PC-3 (cell line): ENCODE measurements at regions not wholly inside any gene's neighbourhood (a gene's known extent, or its start where the extent isn't known, plus 50 kb on each side); places are given as distances from the start of the nearest gene placed in this dataset.

Source experiments
- EZH2 ChIP-seq: fragments of 300-600 bp; sonication (generic); IDR thresholded peaks from one replicate; pipeline ENCODE4 v1.6.1; 2017; ENCODE audit warnings: antibody characterized with exemption, mild to moderate bottlenecking, low read length; ENCODE audit not compliant: unreplicated experiment
- EZH2phosphoT487 ChIP-seq: fragments of 300-600 bp; sonication (generic); IDR thresholded peaks from 2 replicates; pipeline ENCODE4 v1.6.1; 2018; ENCODE audit warnings: mild to moderate bottlenecking, antibody characterized with exemption, low read length, borderline replicate concordance
- TF ChIP-seq, protein P1 (sequence below): fragments of 300-600 bp; sonication (generic); conservative IDR thresholded peaks from 2 replicates; pipeline ENCODE4 v1.5.1; 2017; ENCODE audit warnings: antibody characterized with exemption, low read depth, mild to moderate bottlenecking, low read length

DNA sequence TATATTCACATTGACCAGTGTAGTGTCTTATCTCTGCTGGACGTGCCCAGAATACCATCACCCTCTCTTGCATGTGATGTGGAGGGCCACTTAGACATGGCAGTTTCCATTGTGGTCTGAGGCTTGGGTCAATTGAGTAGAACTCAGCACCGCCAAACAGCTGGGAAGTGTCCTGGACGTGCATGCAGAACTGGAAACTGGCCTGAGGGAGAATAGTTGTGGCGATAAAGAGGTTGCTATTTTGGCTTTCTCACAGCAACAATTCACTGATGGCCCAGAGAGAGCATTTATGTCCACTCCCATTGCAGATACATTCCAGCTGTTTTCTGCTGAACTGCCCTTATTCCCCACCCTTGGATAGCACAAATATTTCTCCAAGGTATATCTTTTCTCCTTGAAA, 210.1 kb upstream of the DAAM1 start:
- TF ChIP-seq, protein P1, sequence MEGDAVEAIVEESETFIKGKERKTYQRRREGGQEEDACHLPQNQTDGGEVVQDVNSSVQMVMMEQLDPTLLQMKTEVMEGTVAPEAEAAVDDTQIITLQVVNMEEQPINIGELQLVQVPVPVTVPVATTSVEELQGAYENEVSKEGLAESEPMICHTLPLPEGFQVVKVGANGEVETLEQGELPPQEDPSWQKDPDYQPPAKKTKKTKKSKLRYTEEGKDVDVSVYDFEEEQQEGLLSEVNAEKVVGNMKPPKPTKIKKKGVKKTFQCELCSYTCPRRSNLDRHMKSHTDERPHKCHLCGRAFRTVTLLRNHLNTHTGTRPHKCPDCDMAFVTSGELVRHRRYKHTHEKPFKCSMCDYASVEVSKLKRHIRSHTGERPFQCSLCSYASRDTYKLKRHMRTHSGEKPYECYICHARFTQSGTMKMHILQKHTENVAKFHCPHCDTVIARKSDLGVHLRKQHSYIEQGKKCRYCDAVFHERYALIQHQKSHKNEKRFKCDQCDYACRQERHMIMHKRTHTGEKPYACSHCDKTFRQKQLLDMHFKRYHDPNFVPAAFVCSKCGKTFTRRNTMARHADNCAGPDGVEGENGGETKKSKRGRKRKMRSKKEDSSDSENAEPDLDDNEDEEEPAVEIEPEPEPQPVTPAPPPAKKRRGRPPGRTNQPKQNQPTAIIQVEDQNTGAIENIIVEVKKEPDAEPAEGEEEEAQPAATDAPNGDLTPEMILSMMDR = no peak
- no peak for TF ChIP-seq EZH2
- TF ChIP-seq EZH2phosphoT487 = no peak
